ENCODE measurements at regions not wholly inside any gene's neighbourhood (a gene's known extent, or its start where the extent isn't known, plus 50 kb on each side); places are given as distances from the start of the nearest gene placed in this dataset.

DNA sequence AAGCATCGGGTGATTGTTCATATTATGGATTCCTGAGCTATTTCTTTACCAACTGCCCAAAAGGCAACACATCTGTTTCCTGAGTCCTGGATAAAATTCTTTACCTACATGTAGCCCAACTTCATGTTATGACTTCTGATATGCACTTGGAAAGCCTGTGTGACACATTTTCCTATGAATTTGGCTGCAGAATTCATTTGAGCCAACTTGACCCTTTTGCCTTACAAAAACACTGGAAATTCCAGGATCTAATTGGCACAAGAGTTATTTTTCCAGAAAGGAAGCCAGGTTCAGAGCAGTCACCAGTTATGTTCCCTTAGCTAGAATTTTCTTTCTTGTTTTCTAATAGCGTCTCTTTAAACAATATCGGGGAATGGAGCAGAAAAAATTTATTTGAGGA, 202.5 kb upstream of the LRIG3 start:
- Histone ChIP-seq H3K4me1 (ENCODE audit: insufficient read depth, low read length) (peaks cover 3% of the 10 kb centered on the region), H3K27me3 (ENCODE audit: insufficient read depth, low read length) (no peaks in the 10 kb centered on the region), H3K4me3 (ENCODE audit: insufficient read depth, low read length) (no peak overlapping the region), H2AFZ (ENCODE audit: low read length) (no peak overlapping the region), H3K27ac (ENCODE audit: low read depth, low read length) (no peak overlapping the region), H4K20me1 (ENCODE audit: insufficient read depth, low read length) (no peaks in the 10 kb centered on the region), H3K4me2 (ENCODE audit: insufficient read depth, low read length) (no peak overlapping the region), H3K36me3 (ENCODE audit: insufficient read depth, low read length) (no peaks in the 10 kb centered on the region), H3K9me3 (ENCODE audit: low read depth, low read length) (no peaks in the 10 kb centered on the region), H3K79me2 (ENCODE audit: insufficient read depth, low read length) (no peaks in the 10 kb centered on the region)
- DNase-seq (ENCODE audit: insufficient read length, low spot score, missing footprints): no peak
- no peak for TF ChIP-seq CTCF (IDR thresholded peaks at IDR 0.05; ENCODE audit: extremely low read depth, low read depth, low read length)

- Histone ChIP-seq H3K4me1 (ENCODE audit: insufficient read depth, low read length) (peaks cover 3% of the 10 kb centered on the region), H3K4me3 (ENCODE audit: insufficient read depth, low read length) (no peak overlapping the region), H3K4me2 (ENCODE audit: insufficient read depth, low read length) (no peak overlapping the region), H3K36me3 (ENCODE audit: insufficient read depth, low read length) (no peaks in the 10 kb centered on the region), H2AFZ (ENCODE audit: low read length) (no peak overlapping the region), H3K9me3 (ENCODE audit: low read depth, low read length) (no peaks in the 10 kb centered on the region), H4K20me1 (ENCODE audit: insufficient read depth, low read length) (no peaks in the 10 kb centered on the region), H3K27me3 (ENCODE audit: insufficient read depth, low read length) (no peaks in the 10 kb centered on the region), H3K27ac (ENCODE audit: low read depth, low read length) (no peak overlapping the region), H3K79me2 (ENCODE audit: insufficient read depth, low read length) (no peaks in the 10 kb centered on the region)
- TF ChIP-seq CTCF (IDR thresholded peaks at IDR 0.05; ENCODE audit: extremely low read depth, low read depth, low read length): no peak
- DNase-seq (ENCODE audit: insufficient read length, low spot score, missing footprints): no peak
Observed at GRCh38 chr12:59121451-59121850, 201.1 kb upstream of the LRIG3 start.

DNA sequence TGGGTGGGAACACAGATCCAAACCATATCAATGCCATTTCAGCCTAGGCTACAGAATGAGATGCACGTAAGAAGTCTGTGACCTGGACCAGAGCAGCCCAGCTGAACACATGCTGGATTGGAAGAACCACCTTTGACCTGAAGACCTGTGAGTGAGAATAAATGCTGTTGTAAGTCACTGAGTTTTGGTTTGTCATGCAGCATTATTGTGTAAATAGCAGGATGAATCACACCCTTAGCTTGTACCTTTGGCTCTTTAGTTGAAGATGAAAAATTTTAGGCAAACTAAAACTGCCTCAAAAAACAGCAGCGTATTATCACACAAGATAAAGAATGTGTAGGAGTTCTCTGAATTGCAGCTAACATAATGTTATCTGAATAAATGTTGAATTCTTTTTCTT, 199.4 kb upstream of the LRIG3 start:
- H3K79me2 ChIP-seq (ENCODE audit: insufficient read depth, low read length): no peaks in the 10 kb centered on the region
- H3K4me3 ChIP-seq (ENCODE audit: insufficient read depth, low read length): no peak overlapping the region
- peaks cover 11% of the 10 kb centered on the region for H3K4me1 ChIP-seq (ENCODE audit: insufficient read depth, low read length)
- no peaks in the 10 kb centered on the region for H3K27me3 ChIP-seq (ENCODE audit: insufficient read depth, low read length)
- H3K4me2 ChIP-seq (ENCODE audit: insufficient read depth, low read length): no peak overlapping the region
- no peak for TF ChIP-seq CTCF (IDR thresholded peaks at IDR 0.05; ENCODE audit: extremely low read depth, low read depth, low read length)
- no peak overlapping the region for H3K27ac ChIP-seq (ENCODE audit: low read depth, low read length)
- H3K36me3 ChIP-seq (ENCODE audit: insufficient read depth, low read length): no peaks in the 10 kb centered on the region
- no peaks in the 10 kb centered on the region for H4K20me1 ChIP-seq (ENCODE audit: insufficient read depth, low read length)
- H2AFZ ChIP-seq (ENCODE audit: low read length): no peak overlapping the region
- no peaks in the 10 kb centered on the region for H3K9me3 ChIP-seq (ENCODE audit: low read depth, low read length)
- DNase-seq (ENCODE audit: insufficient read length, low spot score, missing footprints): no peak

DNA sequence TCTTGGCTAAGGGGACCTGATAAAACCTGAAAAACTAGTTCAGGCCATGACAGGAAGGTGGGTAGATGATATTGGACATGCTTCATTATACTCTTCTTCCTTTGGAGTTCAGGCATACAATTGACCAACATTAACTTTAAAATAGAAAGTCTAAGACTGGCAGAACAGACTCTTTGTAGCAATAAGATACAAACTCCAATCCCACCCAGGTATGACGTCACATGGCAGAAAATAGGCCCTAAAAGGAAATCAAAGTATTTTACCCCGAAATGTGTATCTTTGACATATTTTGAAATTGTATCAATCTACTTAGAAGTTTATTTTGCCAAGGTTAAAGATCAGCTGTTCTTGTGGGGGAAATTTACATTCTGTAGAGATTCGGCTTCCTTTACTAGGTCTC, 198.1 kb upstream of the LRIG3 start:
- H3K4me3 ChIP-seq (ENCODE audit: insufficient read depth, low read length): no peak overlapping the region
- H3K27me3 ChIP-seq (ENCODE audit: insufficient read depth, low read length): no peaks in the 10 kb centered on the region
- peaks cover 11% of the 10 kb centered on the region for H3K4me1 ChIP-seq (ENCODE audit: insufficient read depth, low read length)
- no peaks in the 10 kb centered on the region for H3K36me3 ChIP-seq (ENCODE audit: insufficient read depth, low read length)
- H3K27ac ChIP-seq (ENCODE audit: low read depth, low read length): no peak overlapping the region
- TF ChIP-seq CTCF (IDR thresholded peaks at IDR 0.05; ENCODE audit: extremely low read depth, low read depth, low read length): no peak
- no peaks in the 10 kb centered on the region for H3K79me2 ChIP-seq (ENCODE audit: insufficient read depth, low read length)
- H3K4me2 ChIP-seq (ENCODE audit: insufficient read depth, low read length): no peak overlapping the region
- H3K9me3 ChIP-seq (ENCODE audit: low read depth, low read length): no peaks in the 10 kb centered on the region
- no peaks in the 10 kb centered on the region for H4K20me1 ChIP-seq (ENCODE audit: insufficient read depth, low read length)
- no peak overlapping the region for H2AFZ ChIP-seq (ENCODE audit: low read length)
- no peak for DNase-seq (ENCODE audit: insufficient read length, low spot score, missing footprints)

Measured in osteoblast (primary cell).